Endothelial cell (in vitro differentiated cells): ENCODE measurements at regions not wholly inside any gene's neighbourhood (a gene's known extent, or its start where the extent isn't known, plus 50 kb on each side); places are given as distances from the start of the nearest gene placed in this dataset.

Experiments used
- DNase-seq: peaks from one replicate; pipeline ENCODE4 v3.0.0; 2021; ENCODE audit warnings: low spot score
- H3K27ac Mint-ChIP-seq: one replicate; pipeline ENCODE4 v1.8.0; 2021; ENCODE audit warnings: mixed read lengths, inconsistent platforms; ENCODE audit not compliant: unreplicated experiment
- H3K27me3 Mint-ChIP-seq: one replicate; pipeline ENCODE4 v1.8.0; 2021; ENCODE audit warnings: mild to moderate bottlenecking, moderate library complexity, mixed read lengths, inconsistent platforms; ENCODE audit not compliant: unreplicated experiment
- H3K36me3 Mint-ChIP-seq: one replicate; pipeline ENCODE4 v1.8.0; 2021; ENCODE audit warnings: mild to moderate bottlenecking, low read depth, mixed read lengths, inconsistent platforms; ENCODE audit not compliant: unreplicated experiment
- H3K4me1 Mint-ChIP-seq: one replicate; pipeline ENCODE4 v1.8.0; 2021; ENCODE audit warnings: mild to moderate bottlenecking, mixed read lengths, inconsistent platforms; ENCODE audit not compliant: unreplicated experiment
- H3K4me3 Mint-ChIP-seq: one replicate; pipeline ENCODE4 v1.8.0; 2021; ENCODE audit warnings: mild to moderate bottlenecking, mixed read lengths, inconsistent platforms; ENCODE audit not compliant: unreplicated experiment
- H3K9me3 Mint-ChIP-seq: one replicate; pipeline ENCODE4 v1.8.0; 2021; ENCODE audit warnings: mixed read lengths, inconsistent platforms; ENCODE audit not compliant: unreplicated experiment
- CTCF ChIP-seq: fragments of 200-600 bp; sonication (generic); IDR thresholded peaks from one replicate; pipeline ENCODE4 v1.5.0; 2021; ENCODE audit warnings: antibody characterized with exemption; ENCODE audit not compliant: unreplicated experiment

GRCh38 chr12:94706250-94706661 is 55.9 kb upstream of the TMCC3 start:
- Mint-ChIP-seq H3K27ac (no peak overlapping the region), H3K27me3 (peaks cover 2% of the 10 kb centered on the region), H3K9me3 (no peaks in the 10 kb centered on the region), H3K36me3 (peaks cover 5% of the 10 kb centered on the region), H3K4me1 (peaks cover 22% of the 10 kb centered on the region), H3K4me3 (no peak overlapping the region)
- DNase-seq: no peak
- TF ChIP-seq CTCF: no peak

GRCh38 chr12:94705676-94706075 is 55.3 kb upstream of the TMCC3 start:
- Mint-ChIP-seq H3K4me1 (peaks cover 26% of the 10 kb centered on the region), H3K4me3 (no peak overlapping the region), H3K27me3 (peaks cover 2% of the 10 kb centered on the region), H3K27ac (no peak overlapping the region), H3K9me3 (no peaks in the 10 kb centered on the region), H3K36me3 (peaks cover 6% of the 10 kb centered on the region)
- no peak for DNase-seq
- TF ChIP-seq CTCF: no peak

DNA sequence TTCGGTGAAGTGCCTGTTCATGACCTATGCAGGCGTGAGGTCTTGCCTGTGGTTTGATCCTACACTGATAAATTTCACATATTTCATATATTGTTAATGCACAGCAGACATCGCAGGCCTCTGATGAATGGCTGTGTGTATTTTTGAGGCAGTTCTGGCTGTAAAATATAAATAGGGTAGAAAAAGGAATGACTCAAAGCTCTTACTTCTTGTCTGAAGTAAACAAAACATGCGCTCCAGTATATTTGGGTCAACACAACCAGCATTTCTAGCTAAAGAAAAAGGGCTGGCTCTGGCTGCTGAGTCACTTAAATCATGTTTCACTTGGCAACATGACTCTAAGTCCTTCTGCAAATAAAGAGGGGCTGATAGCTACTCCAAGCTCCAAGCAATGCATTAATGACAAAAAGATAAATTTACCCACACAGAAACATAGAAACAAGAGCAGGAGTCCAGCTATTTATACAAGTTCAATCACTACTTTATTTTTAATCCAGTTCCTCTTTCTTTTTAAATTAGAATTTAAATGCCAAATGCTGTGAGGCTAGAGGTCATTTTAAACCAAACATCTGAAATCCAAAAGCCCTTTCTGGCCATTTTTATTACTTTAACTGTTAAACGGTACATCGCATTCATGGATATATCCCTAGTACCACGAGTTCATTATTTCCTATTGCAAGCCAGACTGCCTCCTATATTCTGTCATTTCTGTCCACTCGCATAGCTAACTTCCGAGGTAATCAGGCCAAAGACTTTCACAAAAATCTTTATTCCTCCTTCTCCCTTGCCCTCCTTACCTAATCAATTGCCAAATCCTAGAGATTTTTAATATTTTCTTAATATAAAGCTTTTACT is 54.3 kb upstream of the TMCC3 start:
- no peak overlapping the region for H3K27ac Mint-ChIP-seq
- peaks cover 34% of the 10 kb centered on the region for H3K4me1 Mint-ChIP-seq
- TF ChIP-seq CTCF: no peak
- peaks cover 2% of the 10 kb centered on the region for H3K27me3 Mint-ChIP-seq
- no peak overlapping the region for H3K4me3 Mint-ChIP-seq
- peaks cover 13% of the 10 kb centered on the region for H3K36me3 Mint-ChIP-seq
- DNase-seq: no peak
- no peaks in the 10 kb centered on the region for H3K9me3 Mint-ChIP-seq

GRCh38 chr12:94702696-94703095 is 52.3 kb upstream of the TMCC3 start:
- no peaks in the 10 kb centered on the region for H3K9me3 Mint-ChIP-seq
- peaks cover 34% of the 10 kb centered on the region for H3K4me1 Mint-ChIP-seq
- no peak overlapping the region for H3K27ac Mint-ChIP-seq
- no peak overlapping the region for H3K4me3 Mint-ChIP-seq
- H3K27me3 Mint-ChIP-seq: peaks cover 2% of the 10 kb centered on the region
- DNase-seq: no peak
- TF ChIP-seq CTCF: no peak
- peaks cover 17% of the 10 kb centered on the region for H3K36me3 Mint-ChIP-seq

GRCh38 chr12:94701711-94702110 is 51.4 kb upstream of the TMCC3 start:
- Mint-ChIP-seq H3K27me3 (peaks cover 2% of the 10 kb centered on the region), H3K27ac (peak overlapping the region; percentile 95), H3K36me3 (peaks cover 17% of the 10 kb centered on the region), H3K4me1 (peaks cover 34% of the 10 kb centered on the region), H3K4me3 (no peak overlapping the region), H3K9me3 (no peaks in the 10 kb centered on the region)
- DNase-seq: no peak
- no peak for TF ChIP-seq CTCF
